GM19239 (cell line): ENCODE measurements at regions not wholly inside any gene's neighbourhood (a gene's known extent, or its start where the extent isn't known, plus 50 kb on each side); places are given as distances from the start of the nearest gene placed in this dataset.
"Not testable (repeated sequence)": the region's sequence is repeated elsewhere in the genome, so short reads cannot be mapped to it uniquely, and the experiment has no call there.

Experiments
- DNase-seq: peaks from one replicate; pipeline ENCODE4 v3.0.0; 2011; ENCODE audit warnings: low spot score; ENCODE audit not compliant: insufficient read length
- FAIRE-seq: peaks from 2 replicates; lab custom pipeline; 2011; peaks lifted over from hg19 to GRCh38; lab: Jason Lieb, UNC

DNA sequence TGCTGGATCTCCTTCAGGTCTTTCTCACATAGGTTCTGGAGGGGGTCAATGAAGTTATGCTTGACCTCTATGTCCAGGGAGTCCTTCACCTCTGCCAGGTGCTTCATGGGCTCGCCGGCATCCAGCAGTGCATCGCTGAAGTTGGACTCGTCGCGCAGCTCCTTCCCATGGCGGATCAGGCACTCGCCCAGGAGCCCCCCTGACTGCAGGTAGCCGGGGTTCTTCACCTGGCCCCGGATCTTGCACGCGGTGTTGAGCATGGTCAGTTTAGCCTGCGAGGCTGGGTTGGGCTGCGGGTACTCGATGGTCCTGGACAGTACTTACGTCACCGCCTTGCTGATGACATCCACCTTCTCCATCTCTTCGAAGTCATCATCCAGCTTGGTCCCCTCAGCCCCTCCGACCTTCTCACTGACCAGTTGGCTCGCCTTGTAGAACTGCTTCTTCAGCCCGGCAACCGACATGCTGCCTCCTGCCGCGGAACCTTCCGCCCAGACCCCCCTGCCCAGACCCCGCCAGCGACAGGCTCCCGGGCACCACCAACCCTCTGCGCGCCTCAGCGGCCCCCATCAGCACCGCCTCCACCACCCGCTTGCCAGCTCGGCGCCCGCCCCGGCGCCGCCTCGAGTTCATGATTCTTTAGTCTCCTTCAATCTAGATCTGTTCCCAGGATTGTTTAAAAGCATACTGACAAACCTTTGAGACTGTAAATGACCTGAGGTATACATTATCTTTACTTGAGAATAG lies 99.8 kb downstream of the KPNA2 start:
- no peak for DNase-seq
- FAIRE-seq: no peak

DNA sequence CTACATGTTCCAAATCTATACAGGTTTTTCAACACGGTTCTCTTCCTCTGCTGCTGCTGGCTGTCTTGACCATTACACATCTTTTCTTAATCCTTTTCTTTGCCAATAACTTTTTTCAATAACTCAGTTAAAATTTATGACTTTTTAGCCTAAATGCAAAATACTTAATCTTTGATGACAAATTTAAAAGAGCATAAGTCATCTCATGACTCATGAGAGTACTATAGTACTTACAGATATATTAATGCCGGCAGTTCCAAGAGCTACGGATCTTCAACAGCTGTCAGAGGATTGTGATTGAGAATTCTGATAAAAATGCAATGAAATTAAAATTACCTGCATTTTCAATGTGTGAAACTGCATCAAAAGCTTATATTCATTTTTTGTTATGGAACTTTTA lies 105.5 kb downstream of the KPNA2 start:
- no peak for FAIRE-seq
- DNase-seq: no peak

GRCh38 chr17:68142595-68142994 lies 105.2 kb upstream of the AMZ2 start:
- no peak for FAIRE-seq
- DNase-seq: no peak

DNA sequence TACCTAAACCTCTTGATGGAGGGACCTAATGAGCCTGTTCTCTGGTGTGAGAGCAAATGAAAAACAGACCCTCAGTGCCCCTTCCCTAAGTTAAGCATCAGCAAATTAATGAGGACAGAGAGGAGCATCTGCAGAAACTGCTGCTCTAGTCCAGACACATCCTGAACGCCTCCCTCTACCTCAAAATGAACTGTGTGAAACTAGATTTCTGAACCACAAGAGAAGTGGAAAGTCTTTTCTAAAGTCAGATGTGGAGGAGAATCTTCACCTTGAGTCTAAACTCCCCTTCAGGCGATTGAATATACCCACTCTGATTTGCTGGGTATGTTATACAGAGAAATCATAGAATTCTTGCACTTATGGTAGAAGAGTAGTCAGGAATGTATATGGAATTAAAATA lies 104.4 kb upstream of the AMZ2 start:
- no peak for FAIRE-seq
- no peak for DNase-seq

DNA sequence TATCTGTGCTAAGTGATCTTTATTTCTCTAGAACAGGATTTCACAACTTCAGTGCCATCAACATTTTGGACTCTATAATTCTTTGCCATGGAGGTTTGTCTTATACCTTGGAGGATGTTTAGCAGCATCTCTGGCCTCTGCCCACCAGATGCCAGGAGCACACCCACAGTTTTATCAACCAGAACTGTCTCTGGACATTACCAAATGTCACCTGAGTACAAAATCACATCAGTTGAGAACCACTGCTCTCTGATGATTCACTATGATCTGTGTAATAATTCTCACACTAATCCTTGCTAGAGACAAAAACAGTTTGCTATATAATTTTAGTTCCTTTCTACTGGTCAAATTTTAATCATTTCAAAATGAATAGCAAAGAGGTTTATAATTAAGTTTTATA lies 102.8 kb upstream of the AMZ2 start:
- DNase-seq (no peak), FAIRE-seq (no peak)

GRCh38 chr17:68148936-68149335 lies 98.9 kb upstream of the AMZ2 start:
- FAIRE-seq (no peak), DNase-seq (no peak)

DNA sequence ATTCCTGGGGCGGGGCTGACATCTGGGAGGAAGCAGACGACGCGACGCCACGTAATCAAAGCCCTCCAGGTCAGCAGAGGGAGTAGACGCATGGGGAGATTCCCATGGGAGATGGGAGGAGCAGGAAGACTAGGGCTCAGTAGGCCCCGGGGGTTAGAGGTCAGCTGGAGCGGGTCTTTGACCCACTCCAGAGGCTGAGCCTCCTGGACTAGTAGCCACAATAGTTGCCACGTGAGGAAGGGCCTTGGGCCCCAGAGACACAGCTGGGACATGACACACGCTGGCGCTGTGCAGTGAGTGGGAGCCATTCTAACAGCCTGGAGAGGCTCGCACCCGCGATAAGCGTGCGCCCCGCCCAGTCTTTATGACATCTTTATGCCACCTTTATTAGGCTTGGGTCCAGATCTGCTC lies 95.7 kb upstream of the AMZ2 start:
- FAIRE-seq: no peak
- no peak for DNase-seq

GRCh38 chr17:68155692-68156091 lies 92.2 kb upstream of the AMZ2 start:
- DNase-seq (no peak), FAIRE-seq (no peak)

GRCh38 chr17:68161644-68162428 lies 86.0 kb upstream of the AMZ2 start:
- FAIRE-seq (no peak), DNase-seq (no peak)

DNA sequence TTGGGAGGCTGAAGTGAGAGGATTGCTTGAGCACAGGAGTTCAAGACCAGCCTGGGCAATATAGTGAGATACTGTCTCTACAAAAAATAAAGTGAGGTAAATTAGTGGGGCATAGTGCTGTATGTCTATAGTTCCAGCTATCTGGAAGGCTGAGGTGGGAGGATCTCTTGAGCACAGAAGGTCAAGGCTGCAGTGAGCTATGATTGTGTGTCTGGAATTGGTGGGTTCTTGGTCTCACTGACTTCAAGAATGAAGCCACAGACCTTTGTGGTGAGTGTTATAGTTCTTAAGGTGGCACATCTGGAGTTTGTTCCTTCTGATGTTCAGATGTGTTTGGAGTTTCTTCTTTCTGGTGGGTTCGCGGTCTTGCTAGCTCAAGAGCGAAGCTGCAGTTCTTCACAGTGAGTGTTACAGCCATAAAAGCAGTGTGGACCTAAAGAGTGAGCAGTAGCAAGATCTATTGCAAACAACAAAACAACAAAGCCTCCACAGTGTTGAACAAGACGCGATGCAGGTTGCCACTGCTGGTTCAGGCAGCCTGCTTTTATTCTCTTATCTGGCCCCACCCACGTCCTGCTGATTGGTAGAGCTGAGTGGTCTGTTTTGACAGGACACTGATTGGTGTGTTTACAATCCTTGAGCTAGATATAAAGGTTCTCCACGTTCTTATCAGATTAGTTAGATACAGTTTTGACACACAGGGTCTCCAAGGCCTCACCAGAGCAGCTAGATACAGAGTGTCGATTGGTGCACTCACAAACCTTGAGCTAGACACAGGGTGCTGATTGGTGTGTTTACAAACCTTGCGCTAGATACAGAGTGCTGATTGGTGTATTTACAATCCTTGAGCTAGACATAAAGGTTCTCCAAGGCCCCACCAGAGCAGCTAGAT lies 79.3 kb upstream of the AMZ2 start:
- not testable (repeated sequence) for DNase-seq, FAIRE-seq

GRCh38 chr17:68169165-68169821 lies 78.5 kb upstream of the AMZ2 start:
- not testable (repeated sequence) for FAIRE-seq, DNase-seq

DNA sequence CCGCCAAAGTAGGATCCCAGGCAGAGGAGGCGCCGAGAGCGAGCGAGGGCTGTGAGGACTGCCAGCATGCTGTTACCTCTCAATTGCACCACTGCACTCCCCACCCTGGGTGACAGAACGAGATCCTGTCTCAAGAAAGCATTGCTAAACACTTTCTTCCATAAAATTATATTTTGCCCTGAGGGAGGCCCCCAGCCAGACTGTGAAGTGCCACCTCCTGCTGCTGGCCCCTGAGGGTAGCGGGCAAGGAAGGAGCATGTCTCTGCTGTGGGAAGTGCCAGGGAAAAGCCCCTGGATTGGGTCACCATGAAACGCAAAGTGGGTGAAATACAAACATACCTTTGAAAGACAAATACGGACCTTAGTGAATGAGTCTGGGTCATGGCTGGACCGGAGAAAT lies 78.0 kb upstream of the AMZ2 start:
- DNase-seq: no peak

GRCh38 chr17:68170246-68170645 lies 77.6 kb upstream of the AMZ2 start:
- DNase-seq (no peak), FAIRE-seq (no peak)

More for the DNA sequence above, 78.0 kb upstream of the AMZ2 start:
- no peak for FAIRE-seq

- FAIRE-seq: peak; percentile 93
- no peak for DNase-seq
These were observed 75.3 kb upstream of the AMZ2 start for GRCh38 chr17:68172461-68172954.

GRCh38 chr17:68175416-68175815 lies 72.4 kb upstream of the AMZ2 start:
- DNase-seq (no peak), FAIRE-seq (no peak)

DNA sequence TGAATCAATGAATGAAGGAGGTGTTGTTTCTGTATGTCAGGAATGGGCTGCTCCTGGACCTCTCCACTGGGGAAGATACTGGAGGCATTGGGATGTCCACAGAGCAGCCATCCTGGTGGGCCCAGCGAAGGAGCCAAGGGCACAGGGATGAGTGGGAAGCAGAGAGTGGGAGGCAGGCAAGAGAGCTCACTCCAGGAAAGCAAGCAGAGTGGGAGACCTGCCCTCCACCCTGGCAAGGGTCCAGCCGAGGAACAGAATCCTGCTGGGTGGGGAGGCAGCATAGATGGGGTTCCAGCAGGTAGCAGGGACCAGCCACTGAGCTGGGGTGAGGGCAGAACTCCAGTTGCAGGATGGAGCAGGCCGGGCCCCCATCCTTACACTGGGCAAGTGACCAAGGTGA lies 71.9 kb upstream of the AMZ2 start:
- DNase-seq (no peak), FAIRE-seq (no peak)

DNA sequence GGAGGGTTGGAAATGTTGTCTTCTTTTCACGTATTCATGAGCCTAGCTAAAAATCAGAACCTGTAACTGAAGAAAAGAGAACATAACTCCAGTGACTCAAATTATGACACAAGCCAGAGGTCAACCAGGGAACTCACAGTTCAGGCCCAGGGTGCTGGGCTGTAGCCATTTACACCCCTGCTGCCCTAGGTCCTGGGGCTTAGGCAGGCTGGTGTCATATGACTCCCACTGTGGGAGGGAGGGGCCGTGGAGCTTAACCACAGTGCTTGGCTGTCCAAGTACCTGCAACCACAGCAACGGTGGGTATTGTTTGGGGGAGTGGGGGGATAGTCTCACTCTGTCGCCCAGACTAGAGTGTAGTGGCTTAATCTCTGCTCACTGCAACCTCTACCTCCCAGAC lies 71.1 kb upstream of the AMZ2 start:
- DNase-seq (no peak), FAIRE-seq (no peak)

DNA sequence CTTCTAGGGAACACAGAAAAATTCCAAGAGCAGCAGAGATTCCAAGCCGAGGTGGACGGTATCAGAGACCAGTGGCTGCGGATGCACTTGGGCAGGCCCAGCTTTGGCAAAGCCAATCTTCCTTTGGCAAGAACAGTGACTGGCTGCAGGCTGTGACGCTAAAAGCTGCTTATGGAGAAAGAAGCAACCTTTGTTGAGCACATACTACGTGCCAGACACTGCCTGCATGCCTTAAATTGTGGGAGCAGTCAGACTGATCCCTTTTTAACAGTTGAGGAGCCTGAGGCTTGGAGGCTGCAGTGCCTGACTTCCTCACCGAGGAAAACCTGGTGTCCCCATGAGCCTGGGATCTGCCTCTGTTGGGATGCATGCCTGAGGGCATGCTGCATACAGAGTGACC lies 69.0 kb upstream of the AMZ2 start:
- no peak for DNase-seq
- FAIRE-seq: no peak

DNA sequence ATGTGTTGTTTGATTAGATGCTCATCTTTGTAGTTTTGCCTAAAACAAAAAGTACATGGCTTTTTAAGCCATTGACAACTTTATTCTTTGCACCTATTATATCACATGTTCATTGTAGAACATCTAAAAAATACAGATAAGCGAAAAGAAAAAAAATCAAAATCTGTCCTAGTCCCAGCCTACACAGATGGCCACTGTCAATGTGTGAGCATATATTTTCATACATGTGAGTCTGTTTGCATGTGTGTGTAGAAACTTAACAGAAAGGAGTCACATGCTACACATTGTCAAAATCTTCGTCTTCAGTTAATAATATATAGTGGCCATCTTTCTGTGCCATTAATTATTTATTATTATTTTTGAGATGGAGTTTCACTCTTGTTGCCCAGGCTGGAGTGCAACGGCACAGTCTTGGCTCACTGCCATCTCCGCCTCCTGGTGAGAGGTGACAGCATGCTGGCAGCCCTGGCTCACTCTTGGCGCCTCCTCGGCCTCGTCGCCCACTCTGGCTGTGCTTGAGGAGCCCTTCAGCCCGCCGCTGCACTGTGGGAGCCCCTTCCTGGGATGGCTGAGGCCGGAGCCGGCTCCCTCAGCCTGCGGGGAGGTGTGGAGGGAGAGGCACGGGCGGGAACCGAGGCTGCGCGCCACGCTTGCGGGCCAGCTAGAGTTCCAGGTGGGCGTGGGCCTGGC lies 68.5 kb upstream of the AMZ2 start:
- DNase-seq: no peak
- no peak for FAIRE-seq

GRCh38 chr17:68179926-68180285 lies 67.9 kb upstream of the AMZ2 start:
- DNase-seq: no peak
- no peak for FAIRE-seq
